ENCODE measurements at regions not wholly inside any gene's neighbourhood (a gene's known extent, or its start where the extent isn't known, plus 50 kb on each side); places are given as distances from the start of the nearest gene placed in this dataset.

DNA sequence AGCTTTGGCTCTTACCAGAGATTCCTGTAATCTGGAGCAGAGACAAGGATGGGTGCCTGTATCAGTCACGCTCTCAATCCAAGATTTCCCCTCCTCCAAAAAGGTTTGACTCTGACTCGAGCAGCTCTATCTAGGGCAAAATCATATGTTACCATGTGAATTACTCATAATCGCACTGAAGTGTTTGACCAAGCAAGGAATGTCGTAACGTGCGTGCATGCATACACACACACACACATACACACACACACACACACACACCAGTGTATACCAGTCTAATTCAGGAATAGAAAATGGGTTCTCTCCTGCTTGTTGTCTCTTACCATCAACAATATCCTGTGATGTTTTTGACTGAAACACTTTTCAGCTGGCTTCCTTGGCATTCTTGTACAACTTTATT lies 835.1 kb downstream of the KCNJ2 start:
- peaks cover 0 to 6% (median 0%) of the 10 kb centered on the region in 7 donors for H3K27me3 ChIP-seq

GRCh38 chr17:71011391-71011790 lies 842.1 kb downstream of the KCNJ2 start:
- no peaks in the 10 kb centered on the region for H3K36me3 ChIP-seq
- H3K4me3 ChIP-seq = no peak overlapping the region
- H3K9me3 ChIP-seq = peaks cover 0 to 11% (median 0%) of the 10 kb centered on the region in 11 donors
- DNase-seq = no peak
- no peak overlapping the region for H3K27ac ChIP-seq
- 39 to 41% methylated on average over 4 of the region's 4 CpGs for WGBS, 2 donors
- ATAC-seq = no peak
- no peaks in the 10 kb centered on the region for H3K4me1 ChIP-seq
- no peaks in the 10 kb centered on the region for H3K27me3 ChIP-seq
- intact Hi-C loops (cut with DNase I) = no loop called here
- TF ChIP-seq CTCF (IDR thresholded peaks at IDR 0.05) = no peak

More for the DNA sequence above, 835.1 kb downstream of the KCNJ2 start:
- no peak overlapping the region for H3K4me3 ChIP-seq
- 82 to 84% methylated on average over 6 of the region's 6 CpGs for WGBS, 2 donors
- peaks cover 0 to 13% (median 0%) of the 10 kb centered on the region in 11 donors for H3K9me3 ChIP-seq
- DNase-seq (no peak), ATAC-seq (no peak)
- H3K36me3 ChIP-seq = no peaks in the 10 kb centered on the region
- no peaks in the 10 kb centered on the region for H3K4me1 ChIP-seq
- intact Hi-C loops (cut with DNase I) = no loop called here
- TF ChIP-seq CTCF (IDR thresholded peaks at IDR 0.05) = no peak
- H3K27ac ChIP-seq = no peak overlapping the region

- ATAC-seq (no peak), DNase-seq (no peak)
- Histone ChIP-seq H3K4me1 (no peaks in the 10 kb centered on the region), H3K36me3 (no peaks in the 10 kb centered on the region), H3K27ac (no peak overlapping the region), H3K27me3 (peaks cover 0 to 5% (median 0%) of the 10 kb centered on the region in 7 donors), H3K4me3 (no peak overlapping the region), H3K9me3 (no peaks in the 10 kb centered on the region)
- intact Hi-C loops (cut with DNase I) = no loop called here
- 96 to 100% methylated on average over 1 of the region's 1 CpG for WGBS, 2 donors
- no peak for TF ChIP-seq CTCF (IDR thresholded peaks at IDR 0.05)
Measured at GRCh38 chr17:71019699-71020098, 850.4 kb downstream of the KCNJ2 start.

GRCh38 chr17:71022758-71023157 lies 853.4 kb downstream of the KCNJ2 start:
- no peaks in the 10 kb centered on the region for H3K4me1 ChIP-seq
- no peak overlapping the region for H3K27ac ChIP-seq
- WGBS, 2 donors = 43 to 52% methylated on average over 3 of the region's 3 CpGs
- no peak for TF ChIP-seq CTCF (IDR thresholded peaks at IDR 0.05)
- intact Hi-C loops (cut with DNase I) = no loop called here
- DNase-seq = no peak
- H3K4me3 ChIP-seq = no peak overlapping the region
- ATAC-seq = no peak
- no peaks in the 10 kb centered on the region for H3K36me3 ChIP-seq
- peaks cover 0 to 5% (median 0%) of the 10 kb centered on the region in 7 donors for H3K27me3 ChIP-seq
- no peaks in the 10 kb centered on the region for H3K9me3 ChIP-seq
